Fibroblast of the aortic adventitia (primary cell): ENCODE measurements at regions not wholly inside any gene's neighbourhood (a gene's known extent, or its start where the extent isn't known, plus 50 kb on each side); places are given as distances from the start of the nearest gene placed in this dataset. TPM values are rescaled to one million over a fixed set of nuclear protein-coding genes. Genes with fewer than 3 reads are reported as not detected.
"Not testable (repeated sequence)": the region's sequence is repeated elsewhere in the genome, so short reads cannot be mapped to it uniquely, and the experiment has no call there.

Source experiments
- DNase-seq: peaks from one replicate; pipeline ENCODE4 v3.0.0-alpha.2; 2010; ENCODE audit warnings: low read depth
- H3K4me3 ChIP-seq: 2 replicates; pipeline ENCODE4 v1.5.1; 2011; ENCODE audit warnings: low read depth, mild to moderate bottlenecking, control low read depth, low read length, moderate library complexity
- CTCF ChIP-seq: IDR thresholded peaks from 2 replicates; pipeline ENCODE4 v1.5.1; 2011; ENCODE audit warnings: mild to moderate bottlenecking, low read length, control low read depth, inconsistent platforms; ENCODE audit not compliant: insufficient read depth
- small RNA-seq: library from RNA; depleted of rRNA; stranded (forward); fragments of <200 nt; gene quantifications from one replicate; pipeline ENCODE3, GENCODE V24; 2012

GRCh38 chr5:50593681-50594080 lies 72.8 kb upstream of the PARP8 start:
- no peak overlapping the region for H3K4me3 ChIP-seq
- no peak for TF ChIP-seq CTCF
- no peak for DNase-seq

GRCh38 chr5:50595199-50595598 lies 71.2 kb upstream of the PARP8 start:
- TF ChIP-seq CTCF: no peak
- DNase-seq: peak; percentile 93
- no peak overlapping the region for H3K4me3 ChIP-seq

- not testable (repeated sequence) for H3K4me3 ChIP-seq, DNase-seq
These were observed 64.9 kb upstream of the PARP8 start for GRCh38 chr5:50601576-50601975.

GRCh38 chr5:50606179-50606578 lies 60.3 kb upstream of the PARP8 start:
- DNase-seq: no peak
- no peak overlapping the region for H3K4me3 ChIP-seq
- no peak for TF ChIP-seq CTCF

GRCh38 chr5:50607456-50607855 lies 59.0 kb upstream of the PARP8 start:
- not testable (repeated sequence) for H3K4me3 ChIP-seq, DNase-seq

- DNase-seq, H3K4me3 ChIP-seq: not testable (repeated sequence)
These were observed 58.3 kb upstream of the PARP8 start for GRCh38 chr5:50607953-50608705.

- not testable (repeated sequence) for DNase-seq, H3K4me3 ChIP-seq
These were observed 53.4 kb upstream of the PARP8 start for GRCh38 chr5:50613057-50613456.

Small RNA genes lying in the stretch of these regions (small RNA-seq; reads per million reads assigned to genes)
- gene AC112187.2: not detected
